HG03196 (cell line): ENCODE measurements at regions not wholly inside any gene's neighbourhood (a gene's known extent, or its start where the extent isn't known, plus 50 kb on each side); places are given as distances from the start of the nearest gene placed in this dataset.

Experiments
- ATAC-seq: cut with Tn5 transposase; IDR thresholded peaks from one replicate; pipeline ENCODE4 v1.9.1; 2021; ENCODE audit not compliant: unreplicated experiment

DNA sequence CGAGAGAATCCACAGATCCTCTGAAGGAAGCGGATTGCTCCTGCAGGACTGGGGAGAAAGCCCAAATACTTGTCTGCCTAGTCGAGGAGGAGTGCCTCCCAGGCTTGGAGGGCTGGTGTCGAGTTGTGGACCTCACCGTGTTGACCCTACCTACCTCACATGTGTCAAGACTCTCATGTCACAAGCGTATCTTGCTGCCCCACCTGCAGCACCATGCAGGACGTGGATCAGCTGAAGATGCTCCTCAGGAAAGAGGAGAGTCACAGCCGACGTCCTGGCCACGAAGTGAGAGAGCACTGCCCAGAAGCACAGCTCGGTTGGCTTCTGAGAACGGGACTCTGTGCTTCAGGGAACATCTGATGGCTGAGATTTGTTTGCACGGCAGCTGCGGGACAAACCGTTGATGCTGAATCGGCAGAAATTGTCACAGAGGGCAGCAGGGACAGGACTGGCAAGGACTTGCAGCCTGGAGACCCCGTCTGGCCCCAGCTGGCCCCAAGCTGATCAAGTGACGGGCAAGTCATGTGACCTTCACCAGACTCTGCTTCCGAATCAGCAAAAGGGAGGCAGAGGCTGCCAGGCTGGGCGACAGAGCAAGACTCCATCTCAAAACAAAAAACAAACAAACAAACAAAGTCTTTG is 119.1 kb upstream of the ITGA1 start:
- ATAC-seq: no peak

DNA sequence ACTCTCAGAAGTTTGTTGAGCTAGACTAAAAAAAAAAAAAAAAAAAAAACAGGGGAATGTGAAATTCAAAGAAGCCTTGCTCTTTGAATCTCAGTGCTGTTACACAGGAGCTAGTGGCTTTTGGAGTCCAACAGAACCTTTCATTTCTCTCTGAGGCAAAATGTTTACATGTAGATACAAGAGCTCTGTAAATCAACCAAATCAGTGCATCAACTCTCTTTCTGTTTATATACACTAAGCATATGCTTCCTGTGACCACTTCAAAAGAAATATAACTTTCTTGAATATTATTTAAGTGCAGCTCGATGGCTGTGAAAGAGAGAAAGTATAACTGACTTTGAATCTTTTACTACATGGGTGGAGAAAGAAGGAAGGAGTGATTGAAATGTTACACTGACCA is 115.3 kb upstream of the ITGA1 start:
- no peak for ATAC-seq

DNA sequence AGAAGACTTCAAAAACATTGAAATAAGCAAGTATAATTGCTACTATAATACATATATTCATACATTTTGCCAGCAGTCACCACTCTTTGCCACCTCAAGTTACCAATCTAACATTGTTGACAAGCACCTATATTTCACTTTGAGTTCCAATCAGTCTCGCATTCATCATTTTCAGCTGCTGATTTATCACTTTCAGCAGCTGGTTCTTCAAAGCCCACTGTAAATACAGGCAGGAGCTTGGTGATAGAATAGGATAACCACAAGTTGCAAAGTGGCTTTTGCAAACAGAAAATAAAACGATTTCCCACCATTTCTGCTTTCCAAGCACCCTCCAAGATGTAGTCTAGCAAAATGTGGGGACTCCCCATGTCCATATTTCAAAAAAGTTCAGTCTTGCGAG is 114.2 kb upstream of the ITGA1 start:
- ATAC-seq: no peak

DNA sequence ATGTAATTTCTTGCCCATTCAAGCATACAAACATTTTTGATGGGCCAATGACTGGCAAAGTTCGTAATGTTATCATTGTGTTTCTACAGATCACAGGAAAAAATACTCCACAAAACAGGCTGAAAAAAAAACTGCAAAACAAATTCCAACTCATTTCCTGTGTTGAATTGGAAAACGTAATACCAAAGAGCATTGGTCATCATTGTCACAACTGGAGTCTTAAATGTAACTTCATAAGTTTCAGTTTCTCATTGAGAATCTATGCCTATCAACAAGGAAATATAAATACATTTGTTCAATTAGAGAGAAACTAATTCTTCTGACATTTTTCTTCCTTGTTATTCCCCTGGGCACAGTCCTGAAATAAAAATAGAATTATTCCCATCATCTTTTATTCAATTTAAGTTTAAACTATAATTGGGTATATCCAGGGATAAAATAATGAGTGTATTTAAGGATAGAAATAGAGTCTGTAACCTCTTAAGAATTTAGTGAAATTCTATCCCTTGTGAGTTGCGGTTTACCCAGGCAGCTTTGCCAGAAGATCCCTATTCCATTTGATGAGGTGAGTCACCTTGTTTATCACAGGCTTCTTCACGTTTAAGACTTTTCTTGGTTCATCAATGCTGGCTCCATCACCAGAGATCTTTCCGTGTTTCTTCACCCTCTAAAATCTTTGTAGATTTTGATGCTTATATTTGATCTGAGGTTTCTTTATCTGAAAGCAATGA is 112.7 kb upstream of the ITGA1 start:
- ATAC-seq: no peak

DNA sequence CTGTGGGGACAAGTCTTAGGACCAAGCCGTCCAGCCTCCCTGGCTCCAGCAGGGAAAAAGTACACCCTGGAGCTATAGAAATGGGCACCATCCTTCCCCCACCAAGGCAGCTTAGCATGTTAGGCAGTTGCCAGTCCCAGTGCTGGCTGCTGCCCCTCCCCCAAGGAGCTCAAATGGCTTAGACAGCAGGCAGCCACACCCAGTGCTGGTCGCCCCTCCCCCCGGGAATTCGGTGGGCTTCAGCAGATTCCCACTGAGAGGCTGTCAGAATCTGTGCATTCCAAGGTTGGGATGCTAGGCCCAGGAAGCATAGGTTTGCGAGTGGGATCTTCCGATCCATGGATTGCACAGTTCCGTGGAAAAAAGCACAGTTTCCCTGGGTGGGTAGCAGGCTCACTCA is 105.2 kb upstream of the ITGA1 start:
- no peak for ATAC-seq

DNA sequence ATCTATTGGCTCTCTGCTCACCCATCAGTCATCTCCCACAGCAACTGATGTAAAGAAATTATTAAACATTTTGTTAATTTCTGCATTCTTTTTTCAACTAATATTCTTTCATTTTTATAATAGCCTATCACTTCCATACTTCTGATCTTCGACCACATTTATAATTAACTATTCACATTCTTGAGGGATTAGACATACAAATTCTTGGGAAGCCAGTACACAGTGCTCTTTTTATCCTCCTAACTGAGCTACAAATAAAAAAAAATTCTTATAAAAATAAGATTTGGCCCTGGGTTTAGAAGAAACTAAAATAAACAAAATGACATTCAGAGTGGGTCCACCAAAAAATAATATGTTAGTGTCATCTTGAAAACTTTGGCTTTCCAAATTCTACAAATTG is 103.7 kb upstream of the ITGA1 start:
- ATAC-seq: no peak

DNA sequence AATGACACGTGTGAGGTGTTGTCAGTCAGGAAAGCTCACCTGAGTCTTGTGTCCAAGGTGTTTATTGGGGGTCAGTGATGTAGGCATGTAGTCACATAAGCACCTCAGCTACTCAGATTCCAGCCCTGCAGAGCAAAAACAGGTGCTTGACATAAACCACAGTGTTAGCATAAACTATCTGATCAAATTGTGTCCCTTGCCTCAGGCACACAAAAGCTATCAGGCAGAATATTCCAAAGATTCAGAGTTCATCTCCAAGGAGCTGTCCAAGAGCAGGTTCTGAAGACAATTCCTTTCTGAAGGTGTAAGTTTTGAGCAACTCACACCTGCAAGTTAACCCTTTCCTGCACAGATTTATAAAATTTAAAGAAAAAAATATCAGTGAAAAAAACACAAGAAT is 102.2 kb upstream of the ITGA1 start:
- no peak for ATAC-seq

DNA sequence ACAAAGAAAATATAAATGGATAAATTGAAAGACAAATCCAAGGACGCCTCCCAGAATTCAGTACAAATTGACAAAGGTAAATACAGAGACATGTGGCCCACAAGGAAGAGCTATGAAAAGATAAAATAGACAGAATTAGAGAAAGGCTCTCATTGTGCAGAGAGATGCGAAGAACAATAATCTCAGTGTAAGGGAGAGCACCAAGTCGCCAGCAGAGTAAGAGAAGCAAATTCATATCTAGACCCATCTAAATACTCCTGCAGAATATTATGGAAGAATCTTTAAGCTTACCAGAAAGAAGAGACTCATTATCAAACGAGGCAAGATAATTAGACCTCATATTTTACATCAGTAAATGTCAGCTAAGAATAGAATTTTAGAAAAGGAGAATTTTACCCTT is 101.7 kb upstream of the ITGA1 start:
- ATAC-seq: no peak

DNA sequence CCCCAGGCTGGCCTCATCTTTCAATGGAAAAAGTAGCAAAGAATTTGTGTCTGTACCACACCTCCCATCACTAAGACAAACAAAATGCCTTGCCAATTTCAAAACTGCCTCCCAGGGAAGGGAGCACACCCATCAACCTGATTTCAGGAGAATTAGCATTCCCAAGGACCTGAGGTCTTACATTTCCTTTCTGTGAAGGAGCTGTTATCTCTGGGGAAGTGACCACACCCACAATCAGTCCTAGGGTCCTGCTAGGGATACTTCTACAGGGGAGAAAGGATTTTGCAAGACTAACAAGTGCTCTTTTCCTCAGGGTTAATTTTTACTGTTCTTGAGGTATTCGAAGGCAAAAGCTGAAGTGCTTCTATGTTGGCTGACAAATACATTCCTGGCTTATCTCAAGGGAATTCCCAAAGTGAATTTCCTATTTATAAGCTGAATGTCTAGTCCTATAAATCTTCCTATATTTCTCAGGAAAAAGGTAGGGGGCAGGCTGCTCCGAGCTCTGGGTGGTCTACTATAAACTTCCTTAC is 97.4 kb upstream of the ITGA1 start:
- no peak for ATAC-seq

DNA sequence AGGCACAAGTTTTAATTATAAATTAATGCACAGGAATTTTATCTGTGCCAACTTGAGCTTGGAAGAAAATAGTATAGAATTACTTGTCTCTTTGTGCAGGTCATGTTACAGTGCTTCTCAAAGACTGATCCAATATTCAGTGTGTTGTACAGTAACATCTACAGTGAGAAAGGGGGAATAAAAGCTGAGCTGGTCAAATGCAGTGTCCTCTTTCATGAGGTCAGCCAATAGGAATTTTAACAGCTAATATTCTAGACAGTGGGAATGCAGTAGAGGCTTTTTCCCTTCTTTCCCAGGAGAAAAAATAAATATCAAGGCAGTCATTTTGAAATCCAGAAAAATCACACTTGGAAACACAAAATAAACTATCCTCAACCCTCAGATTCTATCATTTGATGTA is 95.7 kb upstream of the ITGA1 start:
- ATAC-seq: no peak

DNA sequence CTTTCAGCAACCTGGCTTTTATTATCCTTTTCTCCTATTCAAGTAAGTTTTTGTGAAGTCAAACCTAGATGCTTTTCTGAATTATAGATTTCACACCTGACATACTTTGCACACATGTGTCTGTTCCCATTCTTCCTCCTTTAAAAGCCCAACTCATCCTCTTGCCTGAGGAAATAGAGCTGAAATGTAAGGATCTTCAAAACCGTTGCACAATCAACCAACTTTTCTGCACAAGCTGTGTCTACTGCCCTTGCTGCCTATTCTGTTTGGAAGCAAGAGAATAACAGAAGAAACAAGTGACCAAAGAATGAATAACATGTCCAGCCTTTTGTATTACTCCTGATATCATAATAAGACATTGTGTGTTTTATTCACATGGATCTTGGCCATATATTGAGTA is 95.1 kb upstream of the ITGA1 start:
- no peak for ATAC-seq

DNA sequence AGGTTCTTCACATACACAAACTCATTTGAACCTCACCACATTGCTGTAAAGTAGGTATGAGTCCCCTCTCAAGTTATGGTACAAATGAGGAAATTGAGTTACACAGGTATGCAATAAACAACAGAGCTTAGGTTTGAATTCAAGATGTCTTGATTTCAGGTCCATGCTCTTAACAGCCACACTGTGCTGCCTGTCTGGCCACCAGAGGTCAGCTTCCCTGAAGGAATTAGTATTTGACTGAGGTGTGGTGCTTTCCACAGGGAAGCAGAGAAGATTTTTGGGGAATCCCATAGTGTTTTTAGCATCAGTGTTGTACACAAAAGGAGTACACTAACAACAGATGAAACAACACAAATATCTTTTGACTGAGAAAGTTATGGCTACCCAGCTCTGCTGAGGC is 94.4 kb upstream of the ITGA1 start:
- peak; percentile 71 for ATAC-seq

DNA sequence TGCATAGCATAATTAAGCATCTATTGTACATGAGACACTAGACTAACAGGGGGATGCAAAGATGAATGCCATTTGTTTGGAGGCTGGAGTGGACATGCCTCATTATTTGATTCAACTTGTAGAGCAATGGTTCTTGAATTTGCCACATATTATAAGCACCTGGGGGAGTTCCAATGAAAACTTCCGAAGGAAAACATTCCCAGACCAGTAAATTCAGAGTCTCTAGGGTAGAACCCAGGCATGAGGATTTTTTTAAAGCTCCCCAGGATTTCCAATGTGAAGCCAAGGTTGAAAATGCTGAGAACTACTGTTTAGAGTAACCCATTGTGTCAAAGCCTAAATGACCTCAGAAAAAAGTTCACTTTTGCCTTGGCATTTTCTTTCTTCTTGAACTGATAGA is 93.9 kb upstream of the ITGA1 start:
- no peak for ATAC-seq

DNA sequence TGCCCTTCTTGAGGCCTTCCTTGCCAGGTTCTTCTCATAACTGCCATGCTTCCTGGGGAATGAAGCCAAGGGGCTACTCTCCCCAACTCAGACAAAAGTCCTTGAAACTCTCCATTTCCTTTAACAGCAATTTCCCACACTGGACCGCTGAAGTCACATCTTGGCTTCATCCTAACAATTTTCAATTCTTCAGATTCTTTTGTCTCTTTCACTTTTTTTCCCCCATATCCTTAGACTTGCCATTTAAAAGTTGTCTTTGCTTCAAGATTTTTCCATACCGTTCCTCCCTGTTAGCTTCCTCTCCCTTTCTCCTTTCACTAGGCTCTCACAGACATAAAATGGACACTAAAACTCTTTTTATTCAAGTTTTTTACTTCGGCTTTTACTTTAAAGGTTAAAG is 93.1 kb upstream of the ITGA1 start:
- no peak for ATAC-seq

DNA sequence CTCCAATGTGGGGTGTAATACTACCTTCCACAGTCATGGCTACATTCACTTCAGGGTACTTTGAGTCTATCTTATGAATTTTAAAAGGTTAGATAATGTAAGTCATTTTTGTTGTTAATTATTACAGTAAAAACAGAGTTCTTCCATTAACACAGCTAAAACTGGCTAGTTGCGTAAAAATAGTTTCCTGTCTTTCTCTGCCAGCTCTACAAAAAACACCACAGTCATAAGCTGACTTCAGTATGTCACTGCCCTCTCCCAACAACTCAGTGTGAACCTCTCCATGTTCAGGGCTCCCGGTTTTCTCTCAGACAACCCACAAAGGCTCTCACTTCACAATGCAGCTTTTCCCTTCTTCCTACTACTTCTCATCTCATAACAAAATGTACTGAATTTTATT is 84.8 kb upstream of the ITGA1 start:
- no peak for ATAC-seq

DNA sequence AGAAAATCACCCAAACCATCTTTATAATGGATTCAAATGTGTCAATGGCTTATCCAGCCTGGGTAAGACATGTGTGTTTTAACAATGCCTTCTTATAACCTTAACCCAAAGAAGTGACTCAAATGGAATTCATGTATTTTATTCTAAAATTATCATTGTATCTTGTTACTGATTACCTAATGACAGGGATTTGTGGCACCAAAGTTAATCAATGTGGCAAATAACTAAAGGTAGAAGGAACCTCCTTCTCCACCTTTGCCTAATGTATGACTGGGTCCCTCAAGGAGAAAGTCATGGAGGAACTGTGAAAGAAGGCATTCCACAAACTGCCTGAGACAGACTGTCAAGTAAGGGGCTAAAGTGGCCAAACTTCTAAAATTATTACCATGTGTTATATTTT is 84.4 kb upstream of the ITGA1 start:
- no peak for ATAC-seq

DNA sequence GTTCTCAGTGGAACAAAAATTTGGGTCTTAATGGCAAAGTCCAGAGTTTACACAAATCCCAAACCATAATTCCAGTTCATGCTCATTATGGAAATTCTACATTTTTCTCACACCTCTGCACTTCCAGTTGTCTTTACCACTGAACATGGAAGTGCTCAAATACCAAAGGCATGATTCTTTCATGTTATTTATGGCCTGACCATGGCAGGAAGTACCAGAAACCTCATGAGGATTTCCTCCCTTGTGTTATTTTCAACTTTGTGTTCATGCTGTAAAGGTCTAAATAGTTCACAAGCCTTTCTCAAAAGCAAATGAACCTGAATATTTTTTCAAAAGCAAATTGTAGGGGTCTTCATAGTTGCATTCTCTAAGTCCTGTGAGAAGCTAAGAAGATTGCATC is 82.0 kb upstream of the ITGA1 start:
- ATAC-seq: no peak

DNA sequence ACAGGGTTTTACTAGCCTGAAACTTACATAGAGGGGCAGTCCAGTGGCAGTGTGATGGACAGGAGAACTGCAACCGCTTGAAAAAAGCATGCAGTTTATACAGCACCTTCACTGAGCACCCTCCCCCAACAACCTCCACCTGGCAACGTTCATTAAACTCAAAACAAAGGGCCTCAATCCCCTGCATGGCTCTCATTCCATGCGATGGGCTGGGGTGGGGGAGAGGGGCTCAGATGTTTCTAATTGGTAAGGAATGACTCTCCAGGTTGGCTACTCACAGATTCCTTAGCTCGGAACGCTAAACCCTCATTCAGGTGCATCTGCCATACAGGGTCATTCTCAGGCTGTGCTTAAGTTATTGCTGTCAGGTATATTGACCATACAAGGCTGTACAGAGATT is 80.9 kb upstream of the ITGA1 start:
- ATAC-seq: no peak

DNA sequence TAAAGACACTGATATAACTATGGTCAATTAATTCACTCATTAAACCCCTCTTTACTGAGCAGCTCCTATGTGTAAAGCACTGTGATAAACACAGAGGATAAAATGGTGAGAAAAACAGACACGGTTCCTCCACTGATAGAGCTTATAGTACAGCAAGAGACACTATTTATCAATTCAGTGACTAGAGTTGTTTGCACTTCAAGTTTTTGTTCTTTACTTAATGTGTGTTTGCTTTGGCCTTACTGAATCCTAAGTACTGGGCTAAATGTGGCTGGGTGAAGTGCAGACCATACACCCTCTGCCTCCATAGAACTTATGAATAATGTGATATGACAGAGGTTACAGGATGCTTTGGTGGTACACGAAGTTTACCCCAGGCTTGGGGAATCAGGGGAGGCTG is 80.1 kb upstream of the ITGA1 start:
- ATAC-seq: no peak

DNA sequence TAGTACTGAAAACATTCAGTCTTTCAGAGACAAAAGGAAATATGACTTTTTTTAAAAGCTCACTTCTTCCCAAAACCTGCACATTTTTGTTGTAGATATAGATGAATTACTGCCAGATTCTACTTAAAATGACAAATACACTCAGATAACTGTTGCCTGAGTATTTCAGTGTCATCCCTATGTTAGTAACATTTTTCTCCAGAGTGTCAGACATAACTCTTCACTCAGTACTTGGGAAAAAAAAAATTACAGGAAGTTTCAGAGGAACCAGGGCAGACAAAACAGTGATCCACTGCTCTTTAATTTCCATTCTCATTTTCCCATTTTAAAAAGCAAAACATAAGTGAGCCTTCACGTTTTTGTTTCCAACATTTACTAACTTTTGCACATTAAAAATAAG is 79.3 kb upstream of the ITGA1 start:
- ATAC-seq: no peak

DNA sequence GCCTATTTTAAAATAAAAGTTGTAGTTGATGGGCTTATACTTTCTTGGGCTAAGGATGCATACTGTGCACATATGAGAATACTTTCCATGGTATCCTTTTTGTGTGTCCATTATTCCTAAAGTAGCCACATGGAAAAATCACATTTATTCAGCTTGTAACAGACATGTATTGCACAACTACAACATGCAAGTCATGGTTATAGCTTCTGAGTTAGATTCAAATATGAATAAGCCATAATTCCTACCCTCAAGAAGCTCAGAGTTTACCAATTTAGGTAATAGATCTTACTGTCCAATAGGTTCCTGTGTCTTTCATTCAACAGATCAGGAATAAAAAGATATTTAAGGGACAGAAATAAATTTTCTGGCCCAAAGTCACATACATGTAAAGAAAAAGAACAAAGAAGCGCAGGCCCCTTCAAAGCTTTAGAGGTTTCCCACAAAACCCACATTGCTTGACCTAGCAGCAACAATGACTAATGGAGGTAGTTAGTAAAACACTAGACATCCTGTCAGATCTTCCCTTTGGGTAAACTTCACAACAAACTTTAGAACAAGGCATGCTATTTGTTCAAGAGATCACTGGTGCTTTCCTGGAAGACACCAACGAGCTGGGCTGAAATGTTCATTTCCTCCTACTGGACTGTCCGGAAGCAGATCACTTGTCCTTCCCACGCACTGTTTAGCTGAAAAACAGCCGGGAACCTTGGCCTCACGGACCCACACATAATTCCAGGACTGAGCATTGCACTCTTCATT is 78.4 kb upstream of the ITGA1 start:
- peak; percentile 81 for ATAC-seq

DNA sequence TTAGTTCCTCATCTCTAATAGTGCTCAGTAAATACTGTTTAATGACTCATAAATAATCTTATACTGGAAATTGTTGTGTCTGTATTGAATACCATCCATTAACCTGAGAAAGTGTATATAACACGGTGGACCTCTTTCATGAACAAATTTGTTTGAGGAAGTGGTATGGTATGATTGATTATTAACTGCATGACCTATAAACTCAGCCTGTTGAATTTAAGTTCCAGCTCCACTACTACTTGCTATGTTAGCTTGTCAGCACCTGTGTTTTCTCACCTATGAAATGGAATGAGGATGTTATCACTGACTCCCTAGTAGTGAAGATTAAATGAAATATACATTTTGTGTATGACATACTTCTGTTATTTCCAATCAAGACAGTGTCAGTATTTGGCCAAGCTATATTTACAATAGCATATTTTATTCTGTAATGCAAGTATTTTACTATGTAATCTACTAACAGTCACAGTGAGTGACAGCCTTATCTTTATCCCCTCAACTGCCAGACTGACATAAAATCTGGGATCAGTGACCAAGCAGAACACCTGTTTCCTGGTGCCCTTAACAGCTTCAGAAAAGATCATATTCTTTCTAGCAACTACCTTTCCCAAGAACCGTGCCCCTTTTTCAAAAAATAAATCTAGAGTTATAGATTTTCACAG is 77.3 kb upstream of the ITGA1 start:
- peak; percentile 60 for ATAC-seq
